ENCODE measurements at regions not wholly inside any gene's neighbourhood (a gene's known extent, or its start where the extent isn't known, plus 50 kb on each side); places are given as distances from the start of the nearest gene placed in this dataset.

DNA sequence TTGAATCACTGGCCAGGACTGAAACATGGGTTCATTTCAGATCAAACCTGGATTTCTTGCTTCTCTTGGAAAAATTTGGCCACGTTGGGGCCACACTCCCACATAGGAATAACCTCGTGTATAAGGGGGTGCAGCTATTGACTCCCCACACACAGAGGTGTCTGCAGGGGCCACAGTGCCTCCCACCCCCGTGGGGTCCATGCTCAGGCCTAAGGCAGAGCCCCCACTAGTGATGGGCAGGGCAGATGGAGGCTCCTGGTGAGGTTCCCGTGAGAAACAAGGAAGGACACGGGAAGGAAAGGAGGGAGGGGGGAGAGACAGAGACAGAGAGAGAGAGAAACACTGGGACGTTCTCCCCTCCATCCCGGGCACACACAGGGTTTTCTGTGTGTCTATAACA, 230.5 kb downstream of the ERMARD start:
- H3K27ac ChIP-seq (ENCODE audit: low read depth, low read length): no peak overlapping the region
- no peak overlapping the region for H3K4me2 ChIP-seq (ENCODE audit: insufficient read depth, low read length)
- H4K20me1 ChIP-seq (ENCODE audit: insufficient read depth, low read length): no peaks in the 10 kb centered on the region
- H3K9me3 ChIP-seq (ENCODE audit: low read depth, low read length): no peaks in the 10 kb centered on the region
- H3K4me1 ChIP-seq (ENCODE audit: insufficient read depth, low read length): no peaks in the 10 kb centered on the region
- H3K4me3 ChIP-seq (ENCODE audit: insufficient read depth, low read length): no peak overlapping the region
- no peak overlapping the region for H2AFZ ChIP-seq (ENCODE audit: low read length)
- H3K27me3 ChIP-seq (ENCODE audit: insufficient read depth, low read length): no peaks in the 10 kb centered on the region
- no peaks in the 10 kb centered on the region for H3K36me3 ChIP-seq (ENCODE audit: insufficient read depth, low read length)
- no peak for DNase-seq (ENCODE audit: insufficient read length, low spot score, missing footprints)
- no peaks in the 10 kb centered on the region for H3K79me2 ChIP-seq (ENCODE audit: insufficient read depth, low read length)
- TF ChIP-seq, protein P1, sequence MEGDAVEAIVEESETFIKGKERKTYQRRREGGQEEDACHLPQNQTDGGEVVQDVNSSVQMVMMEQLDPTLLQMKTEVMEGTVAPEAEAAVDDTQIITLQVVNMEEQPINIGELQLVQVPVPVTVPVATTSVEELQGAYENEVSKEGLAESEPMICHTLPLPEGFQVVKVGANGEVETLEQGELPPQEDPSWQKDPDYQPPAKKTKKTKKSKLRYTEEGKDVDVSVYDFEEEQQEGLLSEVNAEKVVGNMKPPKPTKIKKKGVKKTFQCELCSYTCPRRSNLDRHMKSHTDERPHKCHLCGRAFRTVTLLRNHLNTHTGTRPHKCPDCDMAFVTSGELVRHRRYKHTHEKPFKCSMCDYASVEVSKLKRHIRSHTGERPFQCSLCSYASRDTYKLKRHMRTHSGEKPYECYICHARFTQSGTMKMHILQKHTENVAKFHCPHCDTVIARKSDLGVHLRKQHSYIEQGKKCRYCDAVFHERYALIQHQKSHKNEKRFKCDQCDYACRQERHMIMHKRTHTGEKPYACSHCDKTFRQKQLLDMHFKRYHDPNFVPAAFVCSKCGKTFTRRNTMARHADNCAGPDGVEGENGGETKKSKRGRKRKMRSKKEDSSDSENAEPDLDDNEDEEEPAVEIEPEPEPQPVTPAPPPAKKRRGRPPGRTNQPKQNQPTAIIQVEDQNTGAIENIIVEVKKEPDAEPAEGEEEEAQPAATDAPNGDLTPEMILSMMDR (IDR thresholded peaks at IDR 0.05; ENCODE audit: extremely low read depth, low read depth, low read length): no peak

DNA sequence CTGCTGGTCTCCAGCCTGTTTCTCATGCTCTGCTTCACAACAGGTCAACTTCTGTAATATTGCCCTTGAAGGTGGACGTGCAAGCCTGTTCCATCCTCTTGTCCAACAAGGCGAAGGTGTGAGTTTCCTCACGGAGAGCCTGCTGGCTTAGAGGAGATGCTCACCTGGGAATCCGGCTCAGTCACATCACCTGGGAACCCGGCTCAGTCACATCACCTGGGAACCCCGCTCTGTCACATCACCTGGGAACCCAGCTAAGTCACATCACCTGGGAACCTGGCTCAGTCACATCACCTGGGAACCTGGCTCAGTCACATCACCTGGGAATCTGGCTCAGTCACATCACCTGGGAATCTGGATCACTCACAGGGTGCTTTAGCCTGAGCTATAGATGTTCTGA, 230.1 kb downstream of the ERMARD start:
- Histone ChIP-seq H3K4me3 (ENCODE audit: insufficient read depth, low read length) (no peak overlapping the region), H3K9me3 (ENCODE audit: low read depth, low read length) (no peaks in the 10 kb centered on the region), H3K27me3 (ENCODE audit: insufficient read depth, low read length) (no peaks in the 10 kb centered on the region), H3K4me2 (ENCODE audit: insufficient read depth, low read length) (no peak overlapping the region), H4K20me1 (ENCODE audit: insufficient read depth, low read length) (no peaks in the 10 kb centered on the region), H3K79me2 (ENCODE audit: insufficient read depth, low read length) (no peaks in the 10 kb centered on the region), H2AFZ (ENCODE audit: low read length) (no peak overlapping the region), H3K36me3 (ENCODE audit: insufficient read depth, low read length) (no peaks in the 10 kb centered on the region), H3K4me1 (ENCODE audit: insufficient read depth, low read length) (no peaks in the 10 kb centered on the region), H3K27ac (ENCODE audit: low read depth, low read length) (no peak overlapping the region)
- DNase-seq (ENCODE audit: insufficient read length, low spot score, missing footprints): no peak
- TF ChIP-seq, protein P1 (IDR thresholded peaks at IDR 0.05; ENCODE audit: extremely low read depth, low read depth, low read length): no peak

DNA sequence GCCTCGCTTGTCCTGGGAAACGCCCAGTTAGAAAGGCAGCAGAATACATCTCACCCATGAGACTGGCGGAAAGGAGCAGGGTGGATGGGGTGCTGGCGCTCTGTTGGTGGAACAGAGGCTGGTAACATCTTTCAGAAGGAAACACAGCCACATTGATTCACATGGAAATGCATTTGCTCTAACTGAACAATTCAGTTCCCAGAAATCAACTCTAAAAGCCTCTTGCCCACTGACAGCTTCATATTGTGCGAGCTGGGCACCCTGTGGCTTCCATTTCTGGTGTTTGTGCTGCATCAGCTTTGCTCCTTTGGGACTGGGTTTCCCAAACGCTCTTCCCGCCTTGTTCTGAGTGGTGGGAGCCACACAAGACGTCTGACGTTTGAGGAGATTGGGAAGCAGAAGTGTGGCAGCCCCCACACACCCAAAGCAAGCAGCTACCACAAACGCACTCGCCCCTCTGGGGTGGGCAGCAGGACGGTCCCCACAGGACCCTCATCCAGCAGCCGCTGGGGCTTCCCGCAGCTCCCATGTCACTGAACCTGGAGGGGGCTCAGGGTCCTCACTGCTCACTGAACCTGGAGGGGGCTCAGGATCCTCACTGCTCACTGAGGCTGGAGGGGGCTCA, 229.5 kb downstream of the ERMARD start:
- Histone ChIP-seq H2AFZ (ENCODE audit: low read length) (no peak overlapping the region), H3K4me3 (ENCODE audit: insufficient read depth, low read length) (no peak overlapping the region), H3K4me2 (ENCODE audit: insufficient read depth, low read length) (no peak overlapping the region), H4K20me1 (ENCODE audit: insufficient read depth, low read length) (no peaks in the 10 kb centered on the region), H3K79me2 (ENCODE audit: insufficient read depth, low read length) (no peaks in the 10 kb centered on the region), H3K36me3 (ENCODE audit: insufficient read depth, low read length) (no peaks in the 10 kb centered on the region), H3K9me3 (ENCODE audit: low read depth, low read length) (no peaks in the 10 kb centered on the region), H3K4me1 (ENCODE audit: insufficient read depth, low read length) (no peaks in the 10 kb centered on the region), H3K27me3 (ENCODE audit: insufficient read depth, low read length) (no peaks in the 10 kb centered on the region), H3K27ac (ENCODE audit: low read depth, low read length) (no peak overlapping the region)
- no peak for DNase-seq (ENCODE audit: insufficient read length, low spot score, missing footprints)
- TF ChIP-seq, protein P1 (IDR thresholded peaks at IDR 0.05; ENCODE audit: extremely low read depth, low read depth, low read length): no peak

DNA sequence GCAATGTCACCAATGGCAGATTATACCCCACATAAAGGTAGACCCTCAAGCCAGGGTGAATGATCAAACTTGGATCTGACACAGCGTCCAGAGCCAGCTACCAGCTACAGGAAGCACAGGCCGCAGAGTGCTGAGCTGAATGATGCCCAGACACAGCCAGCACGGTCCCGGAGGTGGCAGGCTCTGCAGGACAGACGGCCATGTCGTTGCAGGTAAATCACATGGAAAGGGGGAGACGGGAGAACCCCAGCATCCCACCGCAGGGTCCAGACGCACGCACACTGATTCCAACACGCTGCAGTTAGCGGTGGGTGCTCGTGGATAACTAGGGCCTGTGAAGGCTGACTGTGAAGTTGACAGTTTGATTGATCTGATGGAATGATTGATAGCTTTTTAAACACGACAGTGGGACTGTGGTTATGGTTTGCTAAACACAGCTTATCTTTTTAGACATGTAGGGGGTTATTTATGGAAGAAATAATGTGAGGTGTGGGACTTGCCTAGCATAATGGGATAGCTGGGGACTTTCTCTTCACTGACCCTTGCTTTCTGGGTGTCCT, 228.5 kb downstream of the ERMARD start:
- TF ChIP-seq, protein P1 (IDR thresholded peaks at IDR 0.05; ENCODE audit: extremely low read depth, low read depth, low read length): no peak
- no peak for DNase-seq (ENCODE audit: insufficient read length, low spot score, missing footprints)
- H3K27me3 ChIP-seq (ENCODE audit: insufficient read depth, low read length): no peaks in the 10 kb centered on the region
- no peak overlapping the region for H3K4me3 ChIP-seq (ENCODE audit: insufficient read depth, low read length)
- H3K79me2 ChIP-seq (ENCODE audit: insufficient read depth, low read length): no peaks in the 10 kb centered on the region
- H4K20me1 ChIP-seq (ENCODE audit: insufficient read depth, low read length): no peaks in the 10 kb centered on the region
- H3K4me1 ChIP-seq (ENCODE audit: insufficient read depth, low read length): no peaks in the 10 kb centered on the region
- H3K9me3 ChIP-seq (ENCODE audit: low read depth, low read length): no peaks in the 10 kb centered on the region
- no peak overlapping the region for H3K4me2 ChIP-seq (ENCODE audit: insufficient read depth, low read length)
- no peak overlapping the region for H3K27ac ChIP-seq (ENCODE audit: low read depth, low read length)
- no peak overlapping the region for H2AFZ ChIP-seq (ENCODE audit: low read length)
- H3K36me3 ChIP-seq (ENCODE audit: insufficient read depth, low read length): no peaks in the 10 kb centered on the region

Measured in osteoblast (primary cell).